Testis (tissue), 2 donors: ENCODE measurements at regions not wholly inside any gene's neighbourhood (a gene's known extent, or its start where the extent isn't known, plus 50 kb on each side); places are given as distances from the start of the nearest gene placed in this dataset.

Source experiments
- DNase-seq: peaks from one replicate; pipeline ENCODE4 v3.0.0-alpha.2; 2019
- H3K27ac ChIP-seq, 2 donors: fragments of 200-600 bp; sonication (generic); one replicate each; pipeline ENCODE4 v1.5.1; 2019
- H3K27me3 ChIP-seq: fragments of 200-600 bp; sonication (generic); one replicate; pipeline ENCODE4 v1.5.1; 2019
- H3K36me3 ChIP-seq: fragments of 200-600 bp; sonication (generic); one replicate; pipeline ENCODE4 v1.5.1; 2017; ENCODE audit warnings: low read depth; ENCODE audit errors: missing control alignments
- H3K4me1 ChIP-seq: fragments of 200-600 bp; sonication (generic); one replicate; pipeline ENCODE4 v1.5.1; 2019
- H3K4me3 ChIP-seq, 2 donors: fragments of 200-600 bp; sonication (generic); one replicate each; pipeline ENCODE4 v1.5.1; 2017 to 2019
- H3K9me3 ChIP-seq: fragments of 200-600 bp; sonication (generic); one replicate; pipeline ENCODE4 v1.5.1; 2017
- POLR2A ChIP-seq: fragments of 450-650 bp; IDR thresholded peaks from one replicate; pipeline ENCODE4 v1.6.1; 2017; ENCODE audit warnings: antibody characterized with exemption, mild to moderate bottlenecking, moderate library complexity
- WGBS, 2 donors: methylation state at CpG; one replicate each; pipeline ENCODE4 v1.1.5; 2018; 5-methylcytosine and 5-hydroxymethylcytosine counted together
- intact Hi-C: fragments of 100-400 bp; cut with DNase I; formaldehyde crosslinking; loops from one replicate; pipeline ENCODE4 v1.15.1; 2023; ENCODE audit warnings: low total_unique reads
- TF ChIP-seq, protein P1 (sequence below), 3 experiments: fragments of 450-650 bp in 2 of 3; fragments of 200-600 bp in 1 of 3; sonication (generic) in 1 of 3; IDR thresholded peaks; one replicate each; pipeline ENCODE4 v1.5.1; 2016 to 2019; ENCODE audit warnings: antibody characterized with exemption in 3 of 3, mild to moderate bottlenecking in 2 of 3, moderate library complexity in 1 of 3

DNA sequence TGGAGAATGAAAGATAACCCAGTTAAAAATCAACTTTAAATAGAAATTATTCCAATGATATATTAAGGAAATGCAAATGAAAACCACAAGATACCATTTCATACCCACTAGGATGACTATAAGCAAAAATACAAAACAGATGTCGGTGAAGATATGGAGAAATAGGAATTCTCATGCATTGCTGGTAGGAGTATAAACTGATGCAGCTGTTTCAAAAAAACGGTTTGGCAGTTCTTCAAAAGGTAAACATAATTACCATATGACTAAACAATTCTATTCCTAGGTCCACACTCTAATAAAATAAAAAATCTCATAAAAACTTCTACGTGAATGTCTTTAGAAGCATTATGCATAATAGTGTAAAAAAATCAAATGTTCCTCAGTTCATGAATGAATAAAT lies 763.3 kb upstream of the BRINP3 start:
- intact Hi-C loops: no loop called here
- H3K4me1 ChIP-seq: no peaks in the 10 kb centered on the region
- no peak overlapping the region for H3K4me3 ChIP-seq
- H3K36me3 ChIP-seq: no peaks in the 10 kb centered on the region
- WGBS, 2 donors: 79 to 85% methylated on average over 3 of the region's 3 CpGs
- TF ChIP-seq, protein P1, sequence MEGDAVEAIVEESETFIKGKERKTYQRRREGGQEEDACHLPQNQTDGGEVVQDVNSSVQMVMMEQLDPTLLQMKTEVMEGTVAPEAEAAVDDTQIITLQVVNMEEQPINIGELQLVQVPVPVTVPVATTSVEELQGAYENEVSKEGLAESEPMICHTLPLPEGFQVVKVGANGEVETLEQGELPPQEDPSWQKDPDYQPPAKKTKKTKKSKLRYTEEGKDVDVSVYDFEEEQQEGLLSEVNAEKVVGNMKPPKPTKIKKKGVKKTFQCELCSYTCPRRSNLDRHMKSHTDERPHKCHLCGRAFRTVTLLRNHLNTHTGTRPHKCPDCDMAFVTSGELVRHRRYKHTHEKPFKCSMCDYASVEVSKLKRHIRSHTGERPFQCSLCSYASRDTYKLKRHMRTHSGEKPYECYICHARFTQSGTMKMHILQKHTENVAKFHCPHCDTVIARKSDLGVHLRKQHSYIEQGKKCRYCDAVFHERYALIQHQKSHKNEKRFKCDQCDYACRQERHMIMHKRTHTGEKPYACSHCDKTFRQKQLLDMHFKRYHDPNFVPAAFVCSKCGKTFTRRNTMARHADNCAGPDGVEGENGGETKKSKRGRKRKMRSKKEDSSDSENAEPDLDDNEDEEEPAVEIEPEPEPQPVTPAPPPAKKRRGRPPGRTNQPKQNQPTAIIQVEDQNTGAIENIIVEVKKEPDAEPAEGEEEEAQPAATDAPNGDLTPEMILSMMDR (IDR thresholded peaks at IDR 0.05): no peak
- no peak for TF ChIP-seq POLR2A
- no peaks in the 10 kb centered on the region for H3K27me3 ChIP-seq
- no peaks in the 10 kb centered on the region for H3K9me3 ChIP-seq
- no peak overlapping the region for H3K27ac ChIP-seq
- no peak for DNase-seq

DNA sequence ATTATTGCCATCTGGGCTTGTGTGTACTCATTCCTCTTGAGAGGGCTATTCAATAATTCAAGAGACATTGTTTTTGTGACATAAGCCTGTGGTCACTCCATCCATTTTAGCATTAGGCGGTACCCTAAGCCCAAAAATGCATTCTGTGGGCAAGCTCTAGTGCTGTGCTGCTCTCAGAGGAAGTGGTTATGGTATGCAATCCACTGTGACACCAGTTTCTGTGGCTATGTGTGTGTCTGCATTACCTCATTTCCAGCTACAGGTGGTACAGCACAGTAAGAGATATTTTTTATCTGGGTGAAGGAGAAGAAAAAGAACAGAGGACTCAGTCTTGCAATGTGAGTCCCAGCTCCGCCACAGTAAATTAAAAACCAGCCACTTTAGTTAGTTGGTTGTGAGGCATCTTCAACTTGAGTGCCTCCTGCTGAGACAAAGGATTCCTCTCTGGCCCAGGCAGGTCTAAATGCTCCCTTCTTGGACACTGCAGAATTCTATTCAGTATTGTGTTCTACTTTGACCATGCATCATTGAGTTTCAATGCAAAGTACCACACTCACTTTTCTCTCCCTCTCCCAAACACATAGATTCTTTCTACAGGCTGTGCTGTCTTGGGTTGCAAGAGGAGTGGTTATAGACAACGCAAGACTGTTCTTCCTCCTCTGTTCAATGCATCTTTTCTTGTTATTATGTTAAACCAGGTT lies 777.8 kb upstream of the BRINP3 start:
- TF ChIP-seq, protein P1 (IDR thresholded peaks at IDR 0.05): no peak
- H3K27ac ChIP-seq: no peak overlapping the region

DNA sequence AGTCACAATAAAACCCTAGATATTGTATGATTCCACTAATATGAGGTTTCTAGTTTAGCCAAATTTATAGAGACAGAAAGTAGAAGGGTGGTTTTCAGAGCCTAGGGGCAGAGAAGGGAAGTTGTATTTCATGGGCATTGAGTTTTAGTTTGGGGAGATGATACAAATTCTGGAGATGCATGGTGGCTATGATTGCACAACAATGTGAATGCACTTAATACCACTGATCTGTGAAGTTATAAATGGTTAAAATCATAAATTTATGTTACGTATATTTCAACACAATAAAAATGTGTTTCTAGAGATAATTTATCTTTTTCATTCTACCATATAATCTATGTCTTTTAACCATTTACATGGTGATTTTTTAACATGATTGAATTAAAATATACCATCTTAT lies 779.3 kb upstream of the BRINP3 start:
- no peak for TF ChIP-seq POLR2A
- TF ChIP-seq, protein P1 (IDR thresholded peaks at IDR 0.05): no peak
- no peaks in the 10 kb centered on the region for H3K4me1 ChIP-seq
- H3K4me3 ChIP-seq: no peak overlapping the region
- H3K36me3 ChIP-seq: no peaks in the 10 kb centered on the region
- H3K9me3 ChIP-seq: no peaks in the 10 kb centered on the region
- intact Hi-C loops: no loop called here
- no peak for DNase-seq
- no peak overlapping the region for H3K27ac ChIP-seq
- H3K27me3 ChIP-seq: no peaks in the 10 kb centered on the region
- 90% methylated on average over 1 of the region's 1 CpG for WGBS, 2 donors

More for the DNA sequence above, 777.8 kb upstream of the BRINP3 start:
- Histone ChIP-seq H3K27me3 (no peaks in the 10 kb centered on the region), H3K36me3 (no peaks in the 10 kb centered on the region), H3K4me1 (no peaks in the 10 kb centered on the region), H3K4me3 (no peak overlapping the region), H3K9me3 (no peaks in the 10 kb centered on the region)
- 93 to 96% methylated on average over 3 of the region's 3 CpGs for WGBS, 2 donors
- DNase-seq: no peak
- intact Hi-C loops: no loop called here

DNA sequence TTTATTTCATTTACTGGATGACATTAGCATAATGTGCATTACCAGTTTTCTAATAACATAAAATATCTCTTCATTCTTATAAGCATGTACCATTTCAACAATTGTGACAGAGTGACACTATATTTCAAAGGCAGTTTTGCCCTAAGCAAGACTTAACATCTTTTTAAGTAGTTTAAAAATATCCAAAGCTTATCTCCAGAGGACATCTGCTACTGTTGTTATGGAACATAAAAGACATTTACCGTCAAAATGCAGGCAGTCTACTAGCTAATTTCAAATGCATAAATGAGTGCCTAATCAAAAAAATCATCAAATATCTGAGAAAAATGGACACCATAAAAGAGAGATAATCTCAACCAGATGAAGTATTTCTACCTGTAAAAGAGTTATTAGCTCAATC lies 782.4 kb upstream of the BRINP3 start:
- WGBS, 2 donors: 59 to 67% methylated on average over 1 of the region's 1 CpG
- Histone ChIP-seq H3K4me1 (no peaks in the 10 kb centered on the region), H3K27ac (no peak overlapping the region), H3K27me3 (no peaks in the 10 kb centered on the region), H3K4me3 (no peak overlapping the region), H3K36me3 (no peaks in the 10 kb centered on the region), H3K9me3 (no peaks in the 10 kb centered on the region)
- no peak for DNase-seq
- intact Hi-C loops: no loop called here
- TF ChIP-seq POLR2A: no peak
- TF ChIP-seq, protein P1 (IDR thresholded peaks at IDR 0.05): no peak

DNA sequence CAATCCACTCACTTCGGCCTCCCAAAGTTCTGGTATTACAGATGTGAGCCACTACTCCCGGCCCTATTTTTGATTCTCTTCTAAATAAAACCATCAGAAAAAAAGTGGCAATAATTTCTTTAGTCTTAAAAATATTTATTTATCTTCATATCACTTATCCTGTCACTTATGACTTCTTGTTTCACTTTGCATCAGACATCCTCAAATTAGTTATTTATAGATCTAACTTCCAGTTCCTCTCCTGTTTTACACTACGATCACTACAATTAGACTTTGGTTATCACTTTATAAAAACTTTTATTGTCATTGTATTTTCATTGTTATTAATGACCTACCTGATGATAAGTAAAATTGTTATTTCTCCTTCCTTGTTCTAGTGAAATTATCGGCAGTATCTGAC lies 783.4 kb upstream of the BRINP3 start:
- Histone ChIP-seq H3K4me1 (no peaks in the 10 kb centered on the region), H3K4me3 (no peak overlapping the region), H3K27me3 (no peaks in the 10 kb centered on the region), H3K36me3 (no peaks in the 10 kb centered on the region), H3K27ac (no peak overlapping the region), H3K9me3 (no peaks in the 10 kb centered on the region)
- TF ChIP-seq, protein P1 (IDR thresholded peaks at IDR 0.05): no peak
- no peak for TF ChIP-seq POLR2A
- 87 to 89% methylated on average over 4 of the region's 4 CpGs for WGBS, 2 donors
- no peak for DNase-seq
- intact Hi-C loops: no loop called here
